ENCODE measurements at regions not wholly inside any gene's neighbourhood (a gene's known extent, or its start where the extent isn't known, plus 50 kb on each side); places are given as distances from the start of the nearest gene placed in this dataset.

DNA sequence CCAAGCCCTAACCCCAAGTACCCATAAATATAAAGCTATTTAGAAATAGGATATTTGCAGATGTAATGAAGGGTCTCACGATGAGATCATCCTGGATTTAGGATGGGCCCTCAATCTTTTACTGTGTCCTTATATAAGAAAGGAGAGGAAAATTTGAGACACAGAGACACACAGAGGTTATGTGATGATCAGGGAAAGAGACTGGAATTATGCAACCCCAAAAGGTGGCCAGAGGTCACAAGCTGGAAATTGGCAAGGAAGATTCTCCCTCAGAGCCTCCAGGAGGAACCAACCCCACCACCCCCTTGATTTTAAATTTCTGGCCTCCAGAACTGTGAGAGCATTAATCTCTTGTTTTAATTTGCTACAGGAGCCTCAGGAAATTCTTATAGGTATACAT, 334.9 kb upstream of the PRICKLE1 start:
- H3K4me3 ChIP-seq (ENCODE audit: low read length), result no peak overlapping the region
- H3K27me3 ChIP-seq (ENCODE audit: insufficient read depth, low read length), result no peaks in the 10 kb centered on the region
- no peak overlapping the region for H3K9ac ChIP-seq (ENCODE audit: low read depth, low read length)
- no peaks in the 10 kb centered on the region for H3K9me3 ChIP-seq (ENCODE audit: insufficient read depth, low read depth, low read length)
- H3K27ac ChIP-seq (ENCODE audit: low read length), result no peak overlapping the region
- no peaks in the 10 kb centered on the region for H3K36me3 ChIP-seq (ENCODE audit: insufficient read depth, low read depth, low read length)
- no peaks in the 10 kb centered on the region for H3K4me1 ChIP-seq (ENCODE audit: insufficient read depth, low read length)

GRCh38 chr12:42923583-42923982, 334.0 kb upstream of the PRICKLE1 start:
- H3K9me3 ChIP-seq (ENCODE audit: insufficient read depth, low read depth, low read length), result no peaks in the 10 kb centered on the region

DNA sequence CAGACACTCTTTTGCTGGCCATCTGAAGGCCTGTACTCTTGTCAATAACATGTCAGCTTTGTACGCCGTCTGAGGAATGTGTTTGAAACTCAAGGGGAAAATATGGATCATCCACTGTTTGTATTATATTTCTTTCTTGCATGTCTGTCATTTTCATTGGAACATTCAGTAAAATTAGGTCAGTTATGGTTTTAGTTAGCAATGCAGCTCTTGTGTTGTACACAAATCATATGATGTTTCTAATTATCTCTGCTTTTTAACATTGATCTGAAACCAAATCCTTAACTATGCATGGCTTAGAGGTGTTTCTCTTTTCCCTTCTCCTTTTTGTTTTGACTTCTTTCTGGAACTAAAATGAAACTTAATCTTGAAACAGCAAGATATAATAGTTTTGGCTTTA, 333.6 kb upstream of the PRICKLE1 start:
- H3K36me3 ChIP-seq (ENCODE audit: insufficient read depth, low read depth, low read length), result no peaks in the 10 kb centered on the region
- H3K9me3 ChIP-seq (ENCODE audit: insufficient read depth, low read depth, low read length), result no peaks in the 10 kb centered on the region
- H3K27ac ChIP-seq (ENCODE audit: low read length), result no peak overlapping the region
- H3K4me1 ChIP-seq (ENCODE audit: insufficient read depth, low read length), result no peaks in the 10 kb centered on the region
- no peaks in the 10 kb centered on the region for H3K27me3 ChIP-seq (ENCODE audit: insufficient read depth, low read length)
- H3K9ac ChIP-seq (ENCODE audit: low read depth, low read length), result no peak overlapping the region
- no peak overlapping the region for H3K4me3 ChIP-seq (ENCODE audit: low read length)

More at GRCh38 chr12:42923583-42923982, 334.0 kb upstream of the PRICKLE1 start:
- Histone ChIP-seq H3K4me1 (ENCODE audit: insufficient read depth, low read length) (no peaks in the 10 kb centered on the region), H3K9ac (ENCODE audit: low read depth, low read length) (no peak overlapping the region), H3K27me3 (ENCODE audit: insufficient read depth, low read length) (no peaks in the 10 kb centered on the region), H3K36me3 (ENCODE audit: insufficient read depth, low read depth, low read length) (no peaks in the 10 kb centered on the region), H3K27ac (ENCODE audit: low read length) (no peak overlapping the region), H3K4me3 (ENCODE audit: low read length) (no peak overlapping the region)

- Histone ChIP-seq H3K4me3 (ENCODE audit: low read length) (no peak overlapping the region), H3K27ac (ENCODE audit: low read length) (no peak overlapping the region), H3K4me1 (ENCODE audit: insufficient read depth, low read length) (no peaks in the 10 kb centered on the region), H3K9me3 (ENCODE audit: insufficient read depth, low read depth, low read length) (no peaks in the 10 kb centered on the region), H3K9ac (ENCODE audit: low read depth, low read length) (no peak overlapping the region), H3K27me3 (ENCODE audit: insufficient read depth, low read length) (no peaks in the 10 kb centered on the region), H3K36me3 (ENCODE audit: insufficient read depth, low read depth, low read length) (no peaks in the 10 kb centered on the region)
Observed at GRCh38 chr12:42922505-42922850, 332.9 kb upstream of the PRICKLE1 start.

DNA sequence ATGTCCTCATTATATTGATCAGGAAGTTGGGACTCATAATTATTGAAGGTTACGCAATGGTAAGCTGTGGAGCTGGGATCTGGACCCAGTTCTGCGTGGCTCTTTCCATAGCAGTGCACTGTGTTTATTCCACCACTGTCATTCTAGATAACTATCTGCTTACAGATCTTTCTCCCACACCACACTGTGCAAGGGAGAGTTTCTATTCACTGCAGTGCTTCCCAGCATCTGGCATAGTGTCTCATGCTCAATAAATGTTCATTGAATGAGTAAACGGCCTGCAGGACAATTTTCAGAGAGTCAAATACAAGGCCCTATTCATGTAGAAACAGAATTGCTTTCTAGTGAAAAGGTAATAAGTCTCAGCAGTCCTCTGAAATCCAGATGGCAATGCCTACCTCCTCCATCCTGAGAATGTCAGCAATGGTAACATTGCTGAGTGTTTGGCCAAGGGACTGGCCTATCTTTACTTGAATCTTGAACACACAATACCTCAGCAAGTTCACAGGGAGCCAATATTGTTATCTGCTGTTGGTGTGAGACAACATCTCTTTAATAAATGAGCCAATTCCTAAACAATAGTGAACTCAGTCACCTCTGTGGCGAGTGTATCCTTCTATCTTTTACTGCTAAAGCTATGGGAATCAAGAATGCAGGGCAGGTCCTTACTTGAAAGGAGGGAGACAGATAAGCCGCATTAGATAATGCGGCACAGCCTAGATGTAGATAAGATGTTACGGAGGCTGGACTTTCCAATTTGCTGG, 332.4 kb upstream of the PRICKLE1 start:
- no peaks in the 10 kb centered on the region for H3K4me1 ChIP-seq (ENCODE audit: insufficient read depth, low read length)
- H3K27ac ChIP-seq (ENCODE audit: low read length), result no peak overlapping the region
- H3K36me3 ChIP-seq (ENCODE audit: insufficient read depth, low read depth, low read length), result no peaks in the 10 kb centered on the region
- no peak overlapping the region for H3K9ac ChIP-seq (ENCODE audit: low read depth, low read length)
- no peaks in the 10 kb centered on the region for H3K9me3 ChIP-seq (ENCODE audit: insufficient read depth, low read depth, low read length)
- no peaks in the 10 kb centered on the region for H3K27me3 ChIP-seq (ENCODE audit: insufficient read depth, low read length)
- H3K4me3 ChIP-seq (ENCODE audit: low read length), result no peak overlapping the region

DNA sequence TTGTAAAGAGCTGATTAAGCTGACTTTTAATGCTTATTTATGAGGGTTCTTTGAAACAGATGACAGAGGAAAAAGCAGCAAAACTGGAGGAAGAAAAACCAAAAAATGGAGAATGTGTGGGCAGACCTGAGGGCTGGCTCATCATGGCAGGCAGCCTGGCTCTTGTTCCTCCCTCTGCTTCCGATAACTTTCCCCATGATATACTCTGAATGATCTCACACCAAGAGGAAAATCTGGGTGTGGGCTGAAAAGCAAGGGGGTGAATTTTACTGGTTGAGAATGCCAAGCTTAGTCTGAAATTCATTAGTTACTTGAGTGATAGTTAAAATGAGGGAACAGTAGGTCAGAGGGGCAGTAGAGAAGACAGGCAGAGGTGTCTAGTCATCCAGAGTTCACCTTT, 330.1 kb upstream of the PRICKLE1 start:
- no peaks in the 10 kb centered on the region for H3K27me3 ChIP-seq (ENCODE audit: insufficient read depth, low read length)
- H3K36me3 ChIP-seq (ENCODE audit: insufficient read depth, low read depth, low read length), result no peaks in the 10 kb centered on the region
- H3K9me3 ChIP-seq (ENCODE audit: insufficient read depth, low read depth, low read length), result no peaks in the 10 kb centered on the region
- H3K9ac ChIP-seq (ENCODE audit: low read depth, low read length), result no peak overlapping the region
- H3K27ac ChIP-seq (ENCODE audit: low read length), result no peak overlapping the region
- no peaks in the 10 kb centered on the region for H3K4me1 ChIP-seq (ENCODE audit: insufficient read depth, low read length)
- no peak overlapping the region for H3K4me3 ChIP-seq (ENCODE audit: low read length)

GRCh38 chr12:42918443-42918842, 328.9 kb upstream of the PRICKLE1 start:
- no peak overlapping the region for H3K9ac ChIP-seq (ENCODE audit: low read depth, low read length)
- no peaks in the 10 kb centered on the region for H3K36me3 ChIP-seq (ENCODE audit: insufficient read depth, low read depth, low read length)
- no peaks in the 10 kb centered on the region; the same call in 1 of the 2 replicates for H3K9me3 ChIP-seq (ENCODE audit: insufficient read depth, low read depth, low read length)
- H3K27ac ChIP-seq (ENCODE audit: low read length), result no peak overlapping the region
- H3K4me1 ChIP-seq (ENCODE audit: insufficient read depth, low read length), result no peaks in the 10 kb centered on the region
- H3K27me3 ChIP-seq (ENCODE audit: insufficient read depth, low read length), result no peaks in the 10 kb centered on the region
- no peak overlapping the region for H3K4me3 ChIP-seq (ENCODE audit: low read length)

GRCh38 chr12:42916143-42916542, 326.6 kb upstream of the PRICKLE1 start:
- H3K4me3 ChIP-seq (ENCODE audit: low read length), result no peak overlapping the region
- H3K36me3 ChIP-seq (ENCODE audit: insufficient read depth, low read depth, low read length), result no peaks in the 10 kb centered on the region
- no peaks in the 10 kb centered on the region for H3K27me3 ChIP-seq (ENCODE audit: insufficient read depth, low read length)
- no peaks in the 10 kb centered on the region; the same call in 1 of the 2 replicates for H3K9me3 ChIP-seq (ENCODE audit: insufficient read depth, low read depth, low read length)
- H3K4me1 ChIP-seq (ENCODE audit: insufficient read depth, low read length), result no peaks in the 10 kb centered on the region
- no peak overlapping the region for H3K27ac ChIP-seq (ENCODE audit: low read length)
- H3K9ac ChIP-seq (ENCODE audit: low read depth, low read length), result no peak overlapping the region

- no peak overlapping the region for H3K9ac ChIP-seq (ENCODE audit: low read depth, low read length)
- H3K9me3 ChIP-seq (ENCODE audit: insufficient read depth, low read depth, low read length), result no peaks in the 10 kb centered on the region; the same call in 1 of the 2 replicates
- H3K4me1 ChIP-seq (ENCODE audit: insufficient read depth, low read length), result no peaks in the 10 kb centered on the region
- no peak overlapping the region for H3K27ac ChIP-seq (ENCODE audit: low read length)
- no peaks in the 10 kb centered on the region for H3K27me3 ChIP-seq (ENCODE audit: insufficient read depth, low read length)
- H3K4me3 ChIP-seq (ENCODE audit: low read length), result no peak overlapping the region
- no peaks in the 10 kb centered on the region for H3K36me3 ChIP-seq (ENCODE audit: insufficient read depth, low read depth, low read length)
Observed at GRCh38 chr12:42915426-42915825, 325.9 kb upstream of the PRICKLE1 start.

- Histone ChIP-seq H3K9ac (ENCODE audit: low read depth, low read length) (no peak overlapping the region), H3K4me3 (ENCODE audit: low read length) (no peak overlapping the region), H3K27ac (ENCODE audit: low read length) (no peak overlapping the region), H3K4me1 (ENCODE audit: insufficient read depth, low read length) (no peaks in the 10 kb centered on the region), H3K27me3 (ENCODE audit: insufficient read depth, low read length) (no peaks in the 10 kb centered on the region), H3K9me3 (ENCODE audit: insufficient read depth, low read depth, low read length) (no peaks in the 10 kb centered on the region; the same call in 1 of the 2 replicates), H3K36me3 (ENCODE audit: insufficient read depth, low read depth, low read length) (no peaks in the 10 kb centered on the region)
Observed at GRCh38 chr12:42912367-42912766, 322.8 kb upstream of the PRICKLE1 start.

DNA sequence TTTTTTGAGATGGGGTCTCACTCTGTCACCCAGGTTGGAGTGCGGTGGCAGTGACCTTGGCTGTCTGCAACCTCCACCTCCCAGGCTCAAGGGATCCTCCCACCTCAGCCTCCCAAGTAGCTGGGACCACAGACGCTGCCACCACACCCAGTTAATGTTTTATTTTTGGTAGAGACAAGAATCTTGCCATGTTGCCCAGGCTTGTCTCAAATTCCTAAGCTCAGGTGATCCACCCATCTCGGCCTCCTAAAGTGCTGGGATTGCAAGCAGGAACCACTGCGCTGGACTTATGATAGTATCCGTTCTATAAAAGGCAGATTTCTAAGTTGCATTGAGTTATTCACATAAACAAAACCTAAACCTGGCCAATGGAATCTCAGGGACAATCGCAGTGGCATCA, 321.1 kb upstream of the PRICKLE1 start:
- no peak overlapping the region for H3K9ac ChIP-seq (ENCODE audit: low read depth, low read length)
- no peaks in the 10 kb centered on the region for H3K4me1 ChIP-seq (ENCODE audit: insufficient read depth, low read length)
- no peaks in the 10 kb centered on the region for H3K36me3 ChIP-seq (ENCODE audit: insufficient read depth, low read depth, low read length)
- H3K27ac ChIP-seq (ENCODE audit: low read length), result no peak overlapping the region
- peaks cover 2% of the 10 kb centered on the region; the same call in 1 of the 2 replicates for H3K9me3 ChIP-seq (ENCODE audit: insufficient read depth, low read depth, low read length)
- H3K27me3 ChIP-seq (ENCODE audit: insufficient read depth, low read length), result no peaks in the 10 kb centered on the region
- H3K4me3 ChIP-seq (ENCODE audit: low read length), result no peak overlapping the region

DNA sequence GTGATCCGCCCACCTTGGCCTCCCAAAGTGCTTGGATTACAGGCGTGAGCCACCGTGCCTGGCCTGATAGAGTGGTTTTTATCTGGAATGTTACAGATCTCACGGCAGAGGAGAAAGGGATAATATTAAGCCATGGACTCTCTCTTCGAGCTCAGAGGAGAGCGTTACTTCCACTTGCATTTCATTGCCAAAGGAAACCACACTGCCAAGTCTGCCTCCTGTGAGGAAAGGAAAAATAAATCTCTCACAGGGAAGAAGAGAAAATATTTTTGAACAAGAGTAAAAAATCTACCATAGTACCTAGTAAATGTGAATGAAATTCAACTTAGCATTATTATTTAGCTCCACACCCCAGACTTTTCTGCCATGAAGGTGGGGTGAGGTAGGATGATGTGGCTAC, 319.2 kb upstream of the PRICKLE1 start:
- no peaks in the 10 kb centered on the region for H3K36me3 ChIP-seq (ENCODE audit: insufficient read depth, low read depth, low read length)
- peaks cover 2% of the 10 kb centered on the region; the same call in 1 of the 2 replicates for H3K9me3 ChIP-seq (ENCODE audit: insufficient read depth, low read depth, low read length)
- no peak overlapping the region for H3K27ac ChIP-seq (ENCODE audit: low read length)
- H3K9ac ChIP-seq (ENCODE audit: low read depth, low read length), result no peak overlapping the region
- no peaks in the 10 kb centered on the region for H3K4me1 ChIP-seq (ENCODE audit: insufficient read depth, low read length)
- H3K4me3 ChIP-seq (ENCODE audit: low read length), result no peak overlapping the region
- no peaks in the 10 kb centered on the region for H3K27me3 ChIP-seq (ENCODE audit: insufficient read depth, low read length)
